Forelimb muscle (tissue), 1 donor: ENCODE measurements at regions not wholly inside any gene's neighbourhood (a gene's known extent, or its start where the extent isn't known, plus 50 kb on each side); places are given as distances from the start of the nearest gene placed in this dataset.
"Not testable (repeated sequence)": the region's sequence is repeated elsewhere in the genome, so short reads cannot be mapped to it uniquely, and the experiment has no call there.

Experiments used
- DNase-seq: peaks from one replicate; pipeline ENCODE4 v3.0.0-alpha.2; 2013; ENCODE audit warnings: low read depth

DNA sequence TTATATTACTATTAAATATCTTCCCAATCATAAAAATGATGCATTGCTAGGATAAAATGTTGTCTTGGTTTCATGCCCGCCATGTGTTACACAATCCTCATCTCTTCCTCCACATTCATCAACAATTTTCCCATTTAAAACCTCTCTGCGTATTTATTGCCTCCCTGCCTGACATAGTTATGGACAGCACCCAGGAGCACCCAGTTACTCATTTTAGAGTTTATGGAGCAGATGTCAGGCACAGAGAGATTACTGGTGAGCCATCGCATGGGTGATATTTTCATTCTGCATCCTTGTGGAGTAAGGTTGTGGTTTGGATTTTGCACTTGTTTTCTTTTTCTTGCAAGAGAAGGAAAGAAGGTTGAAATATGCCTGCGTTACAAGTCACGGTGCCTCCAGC lies 116.7 kb upstream of the NPAS2 start:
- no peak for DNase-seq

DNA sequence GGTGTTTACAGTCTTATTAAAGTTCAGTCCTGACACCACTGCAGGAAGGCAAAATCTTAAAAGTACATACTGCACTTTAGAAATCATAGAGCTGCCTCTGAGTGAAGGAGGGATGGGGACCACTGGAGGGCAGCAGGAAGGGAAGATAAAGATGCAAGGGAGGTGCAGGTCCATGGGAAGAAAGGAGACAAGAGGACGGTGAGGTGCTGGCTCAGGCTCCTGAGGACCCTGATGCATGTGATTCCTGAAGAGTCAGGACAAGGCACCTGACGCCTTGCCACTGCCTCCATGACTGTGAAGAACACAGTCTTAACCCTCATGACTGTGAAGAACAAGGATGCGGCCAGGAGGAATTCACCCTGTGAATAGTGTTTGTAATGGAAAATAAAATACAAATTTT lies 116.2 kb upstream of the NPAS2 start:
- no peak for DNase-seq

DNA sequence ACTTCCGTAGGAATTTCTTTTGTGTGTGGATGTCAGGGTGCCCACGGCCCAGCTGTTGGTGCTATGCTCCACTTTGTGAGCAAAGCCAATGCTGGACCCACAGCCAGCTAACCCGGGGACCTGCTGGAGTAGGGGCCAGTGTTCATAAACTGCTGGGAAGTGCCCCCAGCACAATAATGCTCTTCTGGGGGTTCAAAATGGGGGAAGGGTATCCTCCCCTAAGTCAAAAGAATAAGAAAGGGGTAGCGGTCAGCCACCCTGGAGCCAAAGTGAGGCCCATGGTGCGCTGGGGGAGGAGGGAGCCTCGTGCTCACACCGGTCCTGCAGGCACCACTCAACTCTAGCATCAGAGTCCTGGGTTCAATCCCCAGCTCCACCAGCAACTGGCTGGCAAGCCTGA lies 115.8 kb upstream of the NPAS2 start:
- no peak for DNase-seq

DNA sequence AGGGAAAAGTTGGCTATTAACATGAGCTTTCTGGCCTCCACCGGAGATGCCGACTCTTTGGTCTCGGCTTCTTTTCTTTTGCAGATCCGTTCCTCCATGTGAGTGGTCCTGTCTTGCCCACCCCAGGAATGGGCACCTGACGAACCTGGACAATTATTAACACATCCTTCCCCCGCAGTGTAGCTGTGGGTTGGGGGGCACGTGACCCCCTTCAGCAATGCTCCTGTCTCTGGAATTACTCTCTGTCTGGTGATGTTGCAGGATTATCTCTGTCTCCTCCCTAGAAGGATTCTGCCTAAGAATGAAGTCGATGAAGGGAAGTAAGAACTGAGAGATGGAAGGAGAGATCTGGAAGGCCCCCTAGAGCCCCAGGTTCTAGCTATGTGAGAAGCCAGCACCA lies 115.2 kb upstream of the NPAS2 start:
- no peak for DNase-seq

DNA sequence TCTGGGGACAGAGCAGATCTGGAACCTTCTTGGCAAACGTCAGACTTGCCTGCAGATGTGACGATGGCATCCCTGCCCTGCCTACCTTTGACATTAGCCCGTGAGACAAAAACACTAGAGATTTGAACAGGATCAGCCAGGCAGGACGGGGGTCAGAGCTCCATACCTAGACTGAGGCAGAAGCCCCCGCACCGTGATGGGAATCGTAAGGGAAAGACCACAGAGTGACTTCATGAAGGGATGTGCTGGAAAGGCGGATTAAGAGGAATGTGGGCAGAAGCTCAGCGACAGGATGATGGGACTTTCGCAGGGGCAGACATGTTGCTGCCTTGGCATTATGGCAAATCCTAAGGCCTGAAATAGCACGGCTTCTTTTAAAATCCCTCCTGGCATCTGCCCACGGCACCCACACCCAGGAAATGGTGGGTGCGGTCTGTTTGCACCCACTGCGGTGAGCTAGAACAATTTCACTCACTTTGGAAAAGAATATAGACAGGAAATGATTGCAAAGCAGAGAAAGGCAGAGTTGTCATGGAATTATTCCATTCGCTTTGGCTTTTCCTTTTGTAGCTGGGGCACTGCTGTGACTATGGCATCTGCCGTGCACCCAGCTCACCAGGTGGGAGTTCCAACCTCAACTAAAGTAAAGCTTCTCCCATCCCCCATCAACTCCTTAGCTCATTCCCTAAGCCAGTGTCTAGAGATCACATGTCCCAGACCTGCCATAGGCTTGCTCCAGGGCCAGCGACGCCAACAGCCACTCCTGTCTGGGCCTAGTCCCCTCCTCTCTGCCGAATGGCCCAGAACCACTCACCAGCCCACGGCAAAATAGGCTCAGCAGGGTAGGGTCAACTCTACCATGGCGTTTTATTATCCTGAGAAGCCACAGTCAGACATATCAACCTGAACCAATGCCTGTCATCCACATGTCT lies 112.7 kb upstream of the NPAS2 start:
- DNase-seq, result no peak

DNA sequence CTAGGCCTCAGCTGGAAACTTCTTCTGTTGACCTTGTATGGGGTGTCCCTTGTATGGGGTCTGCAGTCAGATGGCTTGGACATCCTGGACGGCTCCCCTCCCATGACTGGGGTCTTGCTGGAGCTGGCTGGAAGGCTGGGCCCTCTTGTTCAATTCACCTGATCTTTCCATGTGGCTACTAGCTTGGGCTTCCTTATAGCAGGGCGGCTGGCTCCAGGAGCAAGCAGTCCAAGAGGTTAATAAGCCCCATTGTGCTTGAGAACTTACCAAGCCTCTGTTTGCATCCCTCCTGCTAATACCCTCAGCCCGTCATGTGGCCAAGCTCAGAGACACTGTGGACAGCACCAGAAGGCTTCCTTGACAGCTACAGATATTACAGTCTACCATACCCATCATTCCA lies 111.6 kb upstream of the NPAS2 start:
- no peak for DNase-seq

DNA sequence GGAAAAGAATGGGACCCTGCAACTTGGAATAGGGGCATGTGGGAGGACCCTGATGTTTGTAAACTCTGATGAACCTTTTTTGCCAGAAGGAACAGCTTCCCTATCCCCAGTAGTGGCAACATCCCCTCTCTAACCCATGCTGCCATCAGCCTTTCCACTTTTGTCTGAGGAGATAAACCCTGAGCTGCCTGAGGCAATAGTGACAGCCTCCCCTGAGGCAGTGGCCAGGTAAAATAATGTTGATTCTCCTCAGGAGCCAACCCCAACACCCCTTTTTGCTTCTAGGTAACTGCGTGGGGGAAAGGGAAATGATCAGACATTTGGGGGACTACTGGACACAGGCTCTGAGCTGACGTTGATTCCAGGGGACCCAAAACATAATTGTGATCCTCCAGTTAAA lies 106.8 kb upstream of the NPAS2 start:
- no peak for DNase-seq

DNA sequence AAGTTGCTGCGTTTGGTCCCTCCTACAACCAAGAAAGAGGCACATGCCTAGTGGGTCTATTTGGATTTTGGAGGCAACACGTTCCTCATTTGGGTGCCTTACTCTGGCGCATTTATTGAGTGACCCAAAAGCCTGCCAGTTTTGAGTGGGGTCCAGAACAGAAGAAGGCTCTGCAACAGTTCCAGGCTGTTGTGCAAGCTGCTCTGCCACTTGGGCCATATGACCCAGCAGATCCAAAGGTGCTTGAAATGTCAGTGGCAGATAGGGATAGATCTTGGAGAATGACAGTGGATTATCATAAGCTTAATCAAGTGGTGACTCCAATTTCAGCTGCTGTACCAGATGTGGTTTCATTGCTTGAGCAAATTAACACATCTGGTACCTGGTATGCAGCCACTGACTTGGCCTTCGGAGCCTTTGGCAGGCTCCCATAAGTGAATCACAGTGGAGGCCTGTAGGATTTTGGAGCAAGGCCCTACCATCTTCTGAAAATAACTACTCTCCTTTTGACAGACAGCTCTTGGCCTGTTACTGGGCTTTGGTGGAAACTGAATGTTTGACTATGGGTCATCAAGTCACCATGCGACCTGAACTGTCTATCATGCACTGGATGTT lies 105.4 kb upstream of the NPAS2 start:
- not testable (repeated sequence) for DNase-seq

DNA sequence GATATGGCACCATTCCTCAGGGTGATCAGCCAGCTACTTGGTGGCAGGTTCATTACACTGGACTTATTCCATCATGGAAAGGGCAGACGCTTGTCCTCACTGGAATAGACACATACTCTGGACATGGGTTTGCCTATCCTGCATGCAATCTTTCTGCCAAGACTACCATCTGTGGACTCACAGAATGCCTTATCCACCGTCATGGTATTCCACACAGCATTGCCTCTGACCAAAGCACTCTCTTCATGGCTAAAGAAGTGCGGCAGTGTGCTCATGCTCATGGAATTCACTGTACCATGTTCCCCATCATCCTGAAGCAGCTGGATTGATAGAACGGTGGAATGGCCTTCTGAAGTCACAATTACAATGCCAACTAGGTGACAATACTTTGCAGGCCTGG lies 104.1 kb upstream of the NPAS2 start:
- not testable (repeated sequence) for DNase-seq

DNA sequence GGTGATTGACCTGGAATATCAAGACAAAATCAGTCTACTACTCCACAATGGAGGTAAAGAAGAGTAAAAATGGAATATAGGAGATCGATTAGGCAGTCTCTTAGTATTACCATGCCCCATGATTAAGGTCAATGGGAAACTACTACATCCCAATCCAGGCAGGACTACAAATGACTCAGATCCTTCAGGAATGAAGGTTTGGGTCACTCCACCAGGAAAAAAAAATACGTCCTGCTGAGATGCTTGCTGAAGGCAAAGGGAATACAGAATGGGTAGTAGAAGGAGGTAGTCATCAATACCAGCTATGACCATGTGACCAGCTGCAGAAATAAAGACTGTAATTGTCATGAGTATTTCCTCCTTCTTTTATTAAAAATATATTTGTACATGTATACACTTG lies 103.4 kb upstream of the NPAS2 start:
- DNase-seq, result no peak

DNA sequence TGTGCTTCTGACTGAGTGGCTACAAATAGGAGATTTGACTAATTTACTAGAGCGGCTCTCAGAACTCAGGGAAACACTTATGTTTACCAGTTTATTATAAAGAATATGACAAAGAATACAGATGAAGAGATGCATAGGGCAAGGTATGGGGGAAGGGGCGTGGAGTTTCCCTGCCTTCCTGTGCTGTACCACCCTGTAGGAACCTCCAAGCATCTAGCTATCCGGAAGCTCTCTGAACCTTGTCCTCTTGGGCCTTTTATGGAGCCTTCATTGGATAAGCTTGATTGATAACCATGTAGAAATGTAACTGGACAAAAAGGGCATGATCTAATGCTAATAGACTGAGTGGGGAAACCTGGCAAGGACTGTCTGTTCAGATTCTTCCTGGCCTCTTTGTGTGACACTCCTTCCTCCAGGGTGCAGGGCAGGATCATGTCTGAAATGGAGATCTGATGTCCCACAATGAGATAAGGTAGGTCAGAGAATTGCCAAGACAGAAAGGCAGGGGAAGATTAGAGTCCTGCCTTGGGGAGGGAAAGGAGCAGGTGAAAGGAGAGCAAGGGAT lies 101.8 kb upstream of the NPAS2 start:
- DNase-seq, result no peak

DNA sequence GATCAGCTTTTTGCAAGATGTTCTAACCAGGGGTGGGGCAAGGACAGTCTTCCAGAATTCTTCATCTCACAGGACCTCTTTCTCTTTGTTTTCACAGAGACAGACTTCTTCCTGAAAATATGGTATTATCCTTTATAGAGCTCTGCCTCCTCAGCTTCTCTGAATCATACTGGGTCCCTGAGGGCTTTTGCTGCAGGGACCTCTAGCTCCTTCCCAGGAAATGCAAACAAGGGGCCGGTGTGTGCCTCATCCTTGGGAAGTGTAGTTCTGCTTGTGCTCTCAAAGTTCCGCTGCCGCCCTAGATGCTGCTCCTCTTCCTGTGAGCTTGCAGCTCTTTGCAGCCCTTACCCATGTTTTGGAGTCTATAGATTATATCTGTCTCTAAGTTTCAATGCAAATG lies 99.5 kb upstream of the NPAS2 start:
- no peak for DNase-seq

DNA sequence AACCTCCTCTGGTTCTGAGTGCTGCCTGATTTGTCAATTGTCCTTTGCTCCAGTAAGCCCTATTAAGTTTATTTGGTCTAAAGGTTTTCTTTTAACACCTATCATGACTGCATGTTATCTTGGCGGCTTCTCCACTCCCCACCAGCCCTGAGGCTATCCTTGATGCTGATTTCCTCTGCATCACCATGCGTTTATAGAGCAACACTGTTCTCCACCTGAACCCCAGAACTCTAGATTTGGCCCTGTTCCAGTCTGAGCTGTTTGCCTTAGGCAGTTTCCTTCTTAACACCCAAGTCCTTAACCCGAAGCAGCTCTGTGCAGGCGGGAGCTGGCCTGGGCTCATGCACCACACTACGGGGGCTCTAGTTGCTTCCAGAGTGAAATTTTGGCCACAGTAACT lies 98.2 kb upstream of the NPAS2 start:
- no peak for DNase-seq

DNA sequence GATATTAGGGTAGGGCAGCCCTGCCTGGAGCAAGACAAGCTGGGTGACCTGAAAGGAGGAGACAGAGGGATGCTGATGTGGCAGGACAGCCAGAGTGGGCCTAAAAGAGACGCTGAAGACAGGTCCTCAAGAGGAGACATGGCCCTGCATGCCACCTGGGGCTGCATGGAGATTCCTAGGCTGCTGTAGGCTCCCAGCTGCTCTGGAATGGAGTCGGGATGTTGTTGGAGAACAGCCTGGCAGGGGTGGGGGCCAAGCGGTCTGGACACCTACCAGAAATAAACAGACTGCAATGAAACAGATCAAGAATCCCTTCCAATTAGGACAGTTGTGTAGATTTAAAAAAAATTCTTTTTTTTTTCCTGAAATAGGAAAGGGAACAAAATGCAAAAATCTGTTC lies 97.8 kb upstream of the NPAS2 start:
- DNase-seq, result no peak

DNA sequence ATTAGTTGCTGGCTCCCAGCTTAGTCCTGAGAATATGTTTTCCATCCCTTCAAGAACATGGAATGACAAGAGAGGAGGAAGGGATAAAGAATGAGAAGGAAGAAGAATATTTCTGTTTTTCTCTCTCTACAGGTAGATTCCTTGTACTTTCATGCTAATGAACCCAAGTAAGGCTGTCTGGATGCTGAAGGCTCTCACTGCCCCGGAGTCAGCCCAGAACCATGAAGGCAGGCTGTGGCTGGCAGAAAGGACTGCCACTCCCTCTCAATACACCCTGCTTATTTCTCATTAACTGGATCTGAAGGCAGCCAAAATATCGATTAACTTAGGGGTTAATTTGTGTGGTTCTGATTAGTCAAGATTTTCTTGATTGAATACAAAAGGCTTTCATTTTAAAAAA lies 93.1 kb upstream of the NPAS2 start:
- no peak for DNase-seq

DNA sequence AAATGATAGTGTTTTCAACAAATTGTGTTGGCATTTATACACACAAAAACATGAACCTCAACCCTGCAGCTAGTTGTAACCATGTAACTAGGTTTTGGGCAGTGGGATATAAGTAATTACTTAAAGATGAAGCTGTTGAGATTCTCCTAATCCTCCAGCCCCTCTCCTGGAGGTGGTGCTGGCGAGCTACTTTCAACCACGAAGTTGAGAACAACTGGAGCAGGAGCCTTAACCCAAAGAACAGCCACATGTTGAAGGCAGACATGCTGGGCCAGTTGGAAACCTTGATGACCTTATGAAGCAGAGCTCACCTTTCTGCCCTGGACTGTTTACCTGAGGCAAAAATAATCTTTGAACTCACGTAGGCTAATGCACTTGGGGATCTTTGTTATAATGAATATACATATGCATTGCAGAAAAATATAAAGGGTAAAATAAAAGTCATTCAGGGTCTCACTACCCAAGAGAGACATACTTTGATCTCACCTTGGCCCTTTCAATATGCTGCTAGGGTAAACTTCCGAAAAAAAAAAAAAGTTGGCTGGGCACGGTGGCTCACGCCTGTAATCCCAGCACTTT lies 89.6 kb upstream of the NPAS2 start:
- no peak for DNase-seq

DNA sequence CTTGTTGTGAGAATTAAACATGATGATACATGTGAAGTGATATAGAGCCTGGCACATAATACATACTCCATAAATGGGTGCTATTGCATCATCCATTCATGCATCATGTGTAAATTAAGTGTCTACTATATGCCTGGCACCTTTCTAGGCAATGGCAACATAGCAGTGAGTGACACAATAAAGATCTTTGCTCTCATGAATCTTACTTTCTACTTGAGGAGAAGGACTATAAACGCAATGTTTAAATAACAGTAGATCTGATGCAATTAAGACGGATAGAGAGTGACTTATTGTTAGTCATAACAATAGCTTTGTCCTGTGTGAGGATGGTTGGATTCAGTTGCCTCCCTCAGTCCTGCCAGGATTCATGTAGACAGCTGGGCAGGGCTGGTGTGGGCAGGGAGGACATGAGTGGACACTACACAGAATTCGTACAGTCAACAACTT lies 88.4 kb upstream of the NPAS2 start:
- no peak for DNase-seq

DNA sequence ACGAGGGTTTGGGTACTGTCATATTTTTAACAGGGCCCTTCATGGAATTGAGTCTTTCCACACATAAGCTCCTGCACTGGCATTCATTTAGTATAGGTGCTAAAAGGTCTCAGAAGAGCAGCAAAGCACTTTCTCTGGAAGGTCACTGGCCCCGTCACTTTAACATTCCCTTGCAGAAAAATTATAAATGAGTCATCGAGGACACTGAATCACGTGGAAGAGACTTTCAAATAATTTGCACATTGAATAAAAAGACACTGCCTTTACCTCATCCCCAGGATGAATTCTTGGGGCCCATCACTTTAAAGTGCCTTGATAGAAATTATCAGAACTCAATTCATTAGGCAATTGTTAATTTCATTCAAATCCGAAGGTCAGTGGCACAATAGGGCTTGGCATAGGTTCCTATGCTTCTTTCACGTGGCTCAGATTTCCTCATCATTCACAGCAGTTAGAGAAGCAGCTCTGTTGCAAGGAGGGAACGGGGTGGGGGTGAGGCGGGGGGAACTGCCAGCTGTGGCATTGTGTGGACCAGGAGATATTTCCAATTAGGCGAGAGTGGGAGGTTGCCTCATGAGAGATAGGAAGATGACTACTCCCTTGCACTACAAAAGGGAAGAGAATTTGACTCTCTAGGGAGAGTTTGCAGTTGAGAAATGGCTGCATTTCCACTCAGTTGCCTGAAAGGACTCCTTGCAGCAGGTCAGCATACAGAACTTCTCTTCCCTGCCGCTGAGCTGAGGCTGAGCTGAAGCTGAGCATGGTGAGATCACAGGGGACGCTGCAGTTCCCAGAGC lies 86.3 kb upstream of the NPAS2 start:
- DNase-seq, result no peak

DNA sequence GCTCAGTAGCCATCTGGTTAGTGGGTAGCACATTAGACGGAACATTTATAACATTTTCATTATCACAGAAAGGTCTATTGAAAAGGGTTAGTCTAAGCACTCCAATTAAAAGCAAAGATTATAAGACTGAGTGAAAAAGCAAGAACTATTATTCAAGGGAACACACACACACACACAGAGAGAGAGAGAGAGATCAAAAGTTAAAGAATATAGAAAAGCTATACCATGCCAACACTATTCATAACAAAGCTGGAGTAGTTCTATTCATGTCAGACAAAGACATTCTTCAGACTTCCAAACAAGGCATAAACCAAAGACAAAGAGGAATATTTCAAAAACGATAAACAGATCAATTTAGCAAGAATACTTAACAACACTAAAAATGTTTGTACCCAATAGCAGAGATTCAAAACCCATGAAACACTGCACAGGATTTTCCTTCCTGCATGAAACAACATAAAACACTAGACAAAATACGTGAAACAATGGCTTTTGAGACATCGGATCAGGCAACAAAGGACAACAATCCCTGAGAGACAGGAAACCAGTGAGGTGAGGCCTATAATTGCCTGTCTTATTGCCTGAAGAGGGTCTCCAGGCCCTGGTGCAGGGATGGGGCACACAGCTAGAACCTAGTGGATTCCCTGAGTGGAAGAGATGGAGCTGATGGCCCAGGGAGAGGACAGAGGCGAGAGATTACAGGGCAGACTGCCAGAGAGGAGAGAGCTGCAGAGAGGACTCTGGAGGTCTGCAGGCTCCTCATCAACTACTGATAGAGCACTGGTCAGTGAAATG lies 83.6 kb upstream of the NPAS2 start:
- DNase-seq, result no peak

DNA sequence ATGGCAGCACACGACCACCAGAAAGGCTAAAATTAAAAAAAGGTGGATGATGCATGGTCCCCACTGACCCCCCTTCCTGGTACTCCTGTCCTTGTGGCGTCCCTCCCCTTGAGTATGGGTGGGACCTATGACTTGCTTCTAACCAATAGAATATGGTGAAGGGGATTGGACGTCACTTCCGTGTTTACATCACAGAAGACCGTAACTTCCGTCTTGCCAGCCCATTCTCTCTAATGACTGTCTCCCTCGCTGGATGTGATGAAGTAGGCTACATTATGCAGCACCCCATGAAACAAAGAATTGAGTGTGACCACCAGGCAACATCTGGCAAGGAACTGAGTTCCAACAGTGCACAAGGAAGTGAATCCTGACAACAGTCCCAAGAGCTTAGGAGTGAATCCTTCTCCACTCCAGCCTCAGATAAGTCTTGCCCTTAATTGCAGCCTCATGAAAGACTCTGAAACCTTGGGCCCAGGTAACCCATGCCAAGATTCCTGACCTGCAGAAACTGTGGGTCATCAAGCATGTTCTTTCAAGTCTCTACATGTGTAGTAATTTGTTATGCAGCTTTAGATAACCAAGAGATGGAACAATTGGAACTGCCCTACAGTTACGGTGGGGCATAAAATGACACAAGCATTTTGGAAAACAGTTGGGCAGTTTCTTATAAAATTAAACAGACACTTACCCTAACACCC lies 80.1 kb upstream of the NPAS2 start:
- no peak for DNase-seq
